ENCODE measurements at regions not wholly inside any gene's neighbourhood (a gene's known extent, or its start where the extent isn't known, plus 50 kb on each side); places are given as distances from the start of the nearest gene placed in this dataset.
"Not testable (repeated sequence)": the region's sequence is repeated elsewhere in the genome, so short reads cannot be mapped to it uniquely, and the experiment has no call there.

- no peak for DNase-seq (ENCODE audit: low spot score)
Observed at GRCh38 chr9:1115370-1115769, 65.2 kb downstream of the DMRT2 start.

GRCh38 chr9:1117439-1117838 lies 67.3 kb downstream of the DMRT2 start:
- DNase-seq (ENCODE audit: low spot score) = no peak

GRCh38 chr9:1120500-1121165 lies 70.5 kb downstream of the DMRT2 start:
- DNase-seq (ENCODE audit: low spot score) = no peak

- no peak for DNase-seq (ENCODE audit: low spot score)
Observed at GRCh38 chr9:1125741-1126140, 75.6 kb downstream of the DMRT2 start.

GRCh38 chr9:1128046-1128445 lies 77.9 kb downstream of the DMRT2 start:
- DNase-seq (ENCODE audit: low spot score) = no peak

- no peak for DNase-seq (ENCODE audit: low spot score)
Observed at GRCh38 chr9:1129382-1129781, 79.2 kb downstream of the DMRT2 start.

- no peak for DNase-seq (ENCODE audit: low spot score)
Observed at GRCh38 chr9:1140057-1140456, 89.9 kb downstream of the DMRT2 start.

GRCh38 chr9:1151691-1152090 lies 101.5 kb downstream of the DMRT2 start:
- no peak for DNase-seq (ENCODE audit: low spot score)

GRCh38 chr9:1152171-1152570 lies 102.0 kb downstream of the DMRT2 start:
- DNase-seq (ENCODE audit: low spot score) = no peak

- DNase-seq (ENCODE audit: low spot score) = no peak
Observed at GRCh38 chr9:1154739-1155138, 104.6 kb downstream of the DMRT2 start.

- DNase-seq (ENCODE audit: low spot score) = no peak
Observed at GRCh38 chr9:1155602-1156001, 105.4 kb downstream of the DMRT2 start.

GRCh38 chr9:1156794-1157550 lies 106.8 kb downstream of the DMRT2 start:
- DNase-seq (ENCODE audit: low spot score) = no peak

GRCh38 chr9:1157836-1158235 lies 107.7 kb downstream of the DMRT2 start:
- DNase-seq (ENCODE audit: low spot score) = no peak

GRCh38 chr9:1170918-1171317 lies 120.8 kb downstream of the DMRT2 start:
- no peak for DNase-seq (ENCODE audit: low spot score)

- DNase-seq (ENCODE audit: low spot score) = no peak
Observed at GRCh38 chr9:1171546-1171945, 121.4 kb downstream of the DMRT2 start.

- DNase-seq (ENCODE audit: low spot score) = no peak
Observed at GRCh38 chr9:1173211-1173610, 123.1 kb downstream of the DMRT2 start.

GRCh38 chr9:1173993-1174392 lies 123.8 kb downstream of the DMRT2 start:
- DNase-seq (ENCODE audit: low spot score) = no peak

- DNase-seq (ENCODE audit: low spot score) = no peak
Observed at GRCh38 chr9:1179366-1179765, 129.2 kb downstream of the DMRT2 start.

GRCh38 chr9:1184146-1184545 lies 134.0 kb downstream of the DMRT2 start:
- no peak for DNase-seq (ENCODE audit: low spot score)

GRCh38 chr9:1187137-1187536 lies 137.0 kb downstream of the DMRT2 start:
- not testable (repeated sequence) for DNase-seq (ENCODE audit: low spot score)

- DNase-seq (ENCODE audit: low spot score) = not testable (repeated sequence)
Observed at GRCh38 chr9:1195636-1196035, 145.5 kb downstream of the DMRT2 start.

GRCh38 chr9:1198085-1198484 lies 147.9 kb downstream of the DMRT2 start:
- no peak for DNase-seq (ENCODE audit: low spot score)

GRCh38 chr9:1200847-1201251 lies 150.7 kb downstream of the DMRT2 start:
- no peak for DNase-seq (ENCODE audit: low spot score)

- DNase-seq (ENCODE audit: low spot score) = no peak
Observed at GRCh38 chr9:1201262-1201661, 151.1 kb downstream of the DMRT2 start.
